Stimulated activated CD4-positive, alpha-beta T cell treated with anti-CD3 and anti-CD28 coated beads, Interleukin-12 subunit alpha, Interleukin-12 subunit beta, amount 100 ng/mL, for 4 hours (primary cell): ENCODE measurements at regions not wholly inside any gene's neighbourhood (a gene's known extent, or its start where the extent isn't known, plus 50 kb on each side); places are given as distances from the start of the nearest gene placed in this dataset.
"Not testable (repeated sequence)": the region's sequence is repeated elsewhere in the genome, so short reads cannot be mapped to it uniquely, and the experiment has no call there.

Experiments used
- DNase-seq: peaks from one replicate; pipeline ENCODE4 v3.0.0-alpha.2; 2020

GRCh38 chr2:193883820-193884219 is 1689.1 kb upstream of the TMEFF2 start:
- no peak for DNase-seq

GRCh38 chr2:193876980-193877379 is 1682.2 kb upstream of the TMEFF2 start:
- DNase-seq = no peak

GRCh38 chr2:193869564-193869963 is 1674.8 kb upstream of the TMEFF2 start:
- DNase-seq = no peak

GRCh38 chr2:193868833-193869232 is 1674.1 kb upstream of the TMEFF2 start:
- no peak for DNase-seq

- DNase-seq = no peak
Measured at GRCh38 chr2:193868132-193868531, 1673.4 kb upstream of the TMEFF2 start.

- DNase-seq = no peak
Measured at GRCh38 chr2:193867454-193867853, 1672.7 kb upstream of the TMEFF2 start.

- DNase-seq = no peak
Measured at GRCh38 chr2:193861557-193861956, 1666.8 kb upstream of the TMEFF2 start.

- no peak for DNase-seq
Measured at GRCh38 chr2:193847991-193848390, 1653.3 kb upstream of the TMEFF2 start.

- DNase-seq = no peak
Measured at GRCh38 chr2:193847130-193847529, 1652.4 kb upstream of the TMEFF2 start.

- no peak for DNase-seq
Measured at GRCh38 chr2:193845604-193846003, 1650.9 kb upstream of the TMEFF2 start.

GRCh38 chr2:193843675-193844074 is 1648.9 kb upstream of the TMEFF2 start:
- DNase-seq = no peak

GRCh38 chr2:193841384-193842150 is 1646.8 kb upstream of the TMEFF2 start:
- DNase-seq = no peak

- no peak for DNase-seq
Measured at GRCh38 chr2:193837111-193837738, 1642.5 kb upstream of the TMEFF2 start.

GRCh38 chr2:193836424-193837006 is 1641.8 kb upstream of the TMEFF2 start:
- not testable (repeated sequence) for DNase-seq

- not testable (repeated sequence) for DNase-seq
Measured at GRCh38 chr2:193833895-193834294, 1639.2 kb upstream of the TMEFF2 start.

GRCh38 chr2:193824474-193824873 is 1629.7 kb upstream of the TMEFF2 start:
- DNase-seq = no peak

GRCh38 chr2:193818801-193819499 is 1624.2 kb upstream of the TMEFF2 start:
- DNase-seq = no peak

GRCh38 chr2:193816008-193816407 is 1621.3 kb upstream of the TMEFF2 start:
- no peak for DNase-seq

GRCh38 chr2:193810533-193810932 is 1615.8 kb upstream of the TMEFF2 start:
- no peak for DNase-seq

GRCh38 chr2:193808877-193809276 is 1614.1 kb upstream of the TMEFF2 start:
- no peak for DNase-seq

GRCh38 chr2:193806088-193806774 is 1611.5 kb upstream of the TMEFF2 start:
- DNase-seq = no peak

GRCh38 chr2:193796847-193797246 is 1602.1 kb upstream of the TMEFF2 start:
- no peak for DNase-seq

GRCh38 chr2:193793914-193794313 is 1599.2 kb upstream of the TMEFF2 start:
- no peak for DNase-seq
